Tibial artery (tissue), 4 donors: ENCODE measurements at regions not wholly inside any gene's neighbourhood (a gene's known extent, or its start where the extent isn't known, plus 50 kb on each side); places are given as distances from the start of the nearest gene placed in this dataset.

Experiments
- DNase-seq, 2 donors: peaks; one replicate each; pipeline ENCODE4 v3.0.0-alpha.2; 2019
- H3K27ac ChIP-seq, 2 donors: fragments of 200-600 bp; sonication (generic) in 1 of 2; 1 replicate in 1 of 2; 2 replicates in 1 of 2; pipeline ENCODE4 v1.5.1; 2018 to 2019; ENCODE audit warnings: mild to moderate bottlenecking in 1 of 2
- H3K27me3 ChIP-seq, 2 donors: fragments of 200-600 bp; sonication (generic) in 1 of 2; one replicate each; pipeline versions ENCODE4 v1.5.1 to v1.6.0; 2016 to 2019
- H3K36me3 ChIP-seq, 3 donors: fragments of 200-600 bp; sonication (generic) in 2 of 3; one replicate each; pipeline ENCODE4 v1.5.1; 2016 to 2019; ENCODE audit warnings: mild to moderate bottlenecking in 2 of 3
- H3K4me1 ChIP-seq, 4 donors: fragments of 200-600 bp; sonication (generic) in 2 of 4; 1 replicate in 3 of 4; 2 replicates in 1 of 4; pipeline ENCODE4 v1.5.1; 2016 to 2019
- H3K4me3 ChIP-seq, 2 donors: fragments of 200-600 bp; sonication (generic) in 1 of 2; 1 replicate in 1 of 2; 2 replicates in 1 of 2; pipeline ENCODE4 v1.5.1; 2018 to 2019; ENCODE audit warnings: mild to moderate bottlenecking in 2 of 2
- H3K9me3 ChIP-seq, 3 donors: fragments of 200-600 bp; sonication (generic) in 1 of 3; one replicate each; pipeline ENCODE4 v1.5.1; 2016 to 2019
- CTCF ChIP-seq, 2 experiments: fragments of 200-600 bp in 1 of 2; fragments of 450-650 bp in 1 of 2; IDR thresholded peaks; one replicate each; pipeline ENCODE4 v1.5.1; 2017 to 2019; ENCODE audit warnings: antibody characterized with exemption in 2 of 2, mild to moderate bottlenecking in 1 of 2, moderate library complexity in 1 of 2
- intact Hi-C: fragments of 100-400 bp; cut with DNase I; formaldehyde crosslinking; loops from one replicate; pipeline ENCODE4 v1.15.0; 2023; ENCODE audit warnings: low total_unique reads

- H3K4me1 ChIP-seq = no peaks in the 10 kb centered on the region
- no peaks in the 10 kb centered on the region for H3K27me3 ChIP-seq
- H3K36me3 ChIP-seq = no peaks in the 10 kb centered on the region
- no peak overlapping the region for H3K4me3 ChIP-seq
- H3K9me3 ChIP-seq = no peaks in the 10 kb centered on the region
- no peak overlapping the region for H3K27ac ChIP-seq
- intact Hi-C loops = no loop called here
- TF ChIP-seq CTCF (IDR thresholded peaks at IDR 0.05) = no peak
- DNase-seq = no peak
These were observed 1014.7 kb upstream of the RBFOX1 start for GRCh38 chr16:6317934-6318333.

GRCh38 chr16:6309271-6309670 lies 1023.4 kb upstream of the RBFOX1 start:
- Histone ChIP-seq H3K4me1 (no peaks in the 10 kb centered on the region), H3K36me3 (no peaks in the 10 kb centered on the region), H3K27ac (no peak overlapping the region), H3K9me3 (no peaks in the 10 kb centered on the region), H3K4me3 (no peak overlapping the region), H3K27me3 (no peaks in the 10 kb centered on the region)
- no peak for TF ChIP-seq CTCF (IDR thresholded peaks at IDR 0.05)
- no peak for DNase-seq
- intact Hi-C loops = no loop called here

GRCh38 chr16:6308176-6308575 lies 1024.5 kb upstream of the RBFOX1 start:
- no peaks in the 10 kb centered on the region for H3K27me3 ChIP-seq
- intact Hi-C loops = no loop called here
- TF ChIP-seq CTCF (IDR thresholded peaks at IDR 0.05) = no peak
- no peak overlapping the region for H3K27ac ChIP-seq
- no peaks in the 10 kb centered on the region for H3K9me3 ChIP-seq
- DNase-seq = no peak
- H3K36me3 ChIP-seq = no peaks in the 10 kb centered on the region
- no peak overlapping the region for H3K4me3 ChIP-seq
- no peaks in the 10 kb centered on the region for H3K4me1 ChIP-seq

GRCh38 chr16:6300523-6300922 lies 1032.1 kb upstream of the RBFOX1 start:
- H3K4me1 ChIP-seq = no peaks in the 10 kb centered on the region
- intact Hi-C loops = no loop called here
- TF ChIP-seq CTCF (IDR thresholded peaks at IDR 0.05) = no peak

GRCh38 chr16:6297666-6298410 lies 1034.8 kb upstream of the RBFOX1 start:
- Histone ChIP-seq H3K9me3 (peaks cover 0 to 7% (median 0%) of the 10 kb centered on the region in 3 donors), H3K27me3 (no peaks in the 10 kb centered on the region), H3K4me1 (no peaks in the 10 kb centered on the region), H3K4me3 (no peak overlapping the region), H3K27ac (no peak overlapping the region), H3K36me3 (no peaks in the 10 kb centered on the region)
- no peak for TF ChIP-seq CTCF (IDR thresholded peaks at IDR 0.05)
- intact Hi-C loops = no loop called here
- DNase-seq = no peak

More at GRCh38 chr16:6300523-6300922, 1032.1 kb upstream of the RBFOX1 start:
- H3K9me3 ChIP-seq = peaks cover 0 to 7% (median 0%) of the 10 kb centered on the region in 3 donors
- no peak for DNase-seq
- no peaks in the 10 kb centered on the region for H3K27me3 ChIP-seq
- H3K27ac ChIP-seq = no peak overlapping the region
- H3K36me3 ChIP-seq = no peaks in the 10 kb centered on the region
- H3K4me3 ChIP-seq = no peak overlapping the region
